ENCODE measurements at regions not wholly inside any gene's neighbourhood (a gene's known extent, or its start where the extent isn't known, plus 50 kb on each side); places are given as distances from the start of the nearest gene placed in this dataset.

DNA sequence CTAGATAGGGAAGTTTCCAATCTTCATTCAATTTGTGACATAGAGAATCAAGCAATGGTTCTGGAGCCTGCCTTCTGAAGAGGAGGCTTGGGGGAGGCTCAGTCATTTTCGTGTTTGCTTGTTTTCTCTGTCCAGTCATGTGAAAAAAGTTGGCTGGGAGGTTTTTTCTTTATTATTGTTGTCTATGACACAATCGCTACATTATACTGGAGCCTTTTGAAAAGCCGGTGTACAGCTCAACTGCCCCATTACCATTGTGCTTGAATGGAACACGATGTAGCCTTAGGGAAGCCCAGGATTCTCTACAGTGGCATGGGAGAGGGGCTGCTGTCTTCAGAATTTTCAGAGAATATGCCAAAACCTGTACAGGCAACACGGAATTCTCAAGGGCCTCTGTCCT is 57.9 kb upstream of the NCAM1 start:
- no peak for DNase-seq (ENCODE audit: low spot score)

- DNase-seq (ENCODE audit: low spot score): no peak
Observed at GRCh38 chr11:112911124-112911523, 50.1 kb upstream of the NCAM1 start.

Measured in left forelimb (tissue), 1 donor.